Astrocyte (in vitro differentiated cells and primary cell): ENCODE measurements at regions not wholly inside any gene's neighbourhood (a gene's known extent, or its start where the extent isn't known, plus 50 kb on each side); places are given as distances from the start of the nearest gene placed in this dataset.

Source experiments
- DNase-seq: peaks from one replicate; pipeline ENCODE4 v3.0.0-alpha.2; 2010; ENCODE audit warnings: low read depth
- FAIRE-seq: peaks from 2 replicates; lab custom pipeline; 2011; peaks lifted over from hg19 to GRCh38; lab: Jason Lieb, UNC
- H2AFZ ChIP-seq: 2 replicates; pipeline ENCODE4 v1.6.0; 2012; ENCODE audit warnings: low read depth, low read length, inconsistent platforms
- H3K27ac ChIP-seq: 2 replicates; pipeline ENCODE4 v1.5.1; 2011; ENCODE audit warnings: low read depth, low read length, inconsistent platforms
- H3K27me3 ChIP-seq: 2 replicates; pipeline ENCODE4 v1.6.0; 2011; ENCODE audit warnings: low read length, inconsistent platforms; ENCODE audit not compliant: insufficient read depth
- H3K36me3 ChIP-seq: 2 replicates; pipeline ENCODE4 v1.5.1; 2011; ENCODE audit warnings: low read length, inconsistent platforms; ENCODE audit not compliant: insufficient read depth
- H3K4me1 ChIP-seq: 2 replicates; pipeline ENCODE4 v1.5.1; 2011; ENCODE audit warnings: low read length, inconsistent platforms; ENCODE audit not compliant: insufficient read depth
- H3K4me2 ChIP-seq: 2 replicates; pipeline ENCODE4 v1.6.0; 2012; ENCODE audit warnings: low read length, inconsistent platforms
- H3K4me3 ChIP-seq: 2 replicates; pipeline ENCODE4 v1.5.1; 2011; ENCODE audit warnings: low read depth, mild to moderate bottlenecking, low read length, inconsistent platforms; ENCODE audit not compliant: insufficient read depth
- H3K79me2 ChIP-seq: 2 replicates; pipeline ENCODE4 v1.6.0; 2012; ENCODE audit warnings: mild to moderate bottlenecking, low read length, inconsistent platforms; ENCODE audit not compliant: insufficient read depth
- H3K9ac ChIP-seq: 2 replicates; pipeline ENCODE4 v1.6.0; 2012; ENCODE audit warnings: mild to moderate bottlenecking, low read length, inconsistent platforms
- H3K9me3 ChIP-seq: 2 replicates; pipeline ENCODE4 v1.5.1; 2012; ENCODE audit warnings: low read depth, mild to moderate bottlenecking, low read length, inconsistent platforms; ENCODE audit not compliant: insufficient read depth
- H4K20me1 ChIP-seq: 2 replicates; pipeline ENCODE4 v1.6.0; 2012; ENCODE audit warnings: low read length, inconsistent platforms; ENCODE audit not compliant: insufficient read depth
- H3K27ac Mint-ChIP-seq: one replicate; pipeline ENCODE4 v1.8.0; 2021; ENCODE audit warnings: mild to moderate bottlenecking, mixed read lengths; ENCODE audit not compliant: unreplicated experiment
- H3K27me3 Mint-ChIP-seq: one replicate; pipeline ENCODE4 v1.8.0; 2021; ENCODE audit warnings: low read depth, mixed read lengths; ENCODE audit not compliant: unreplicated experiment
- H3K36me3 Mint-ChIP-seq: one replicate; pipeline ENCODE4 v1.8.0; 2021; ENCODE audit warnings: low read depth, mixed read lengths; ENCODE audit not compliant: unreplicated experiment
- H3K4me1 Mint-ChIP-seq: one replicate; pipeline ENCODE4 v1.8.0; 2021; ENCODE audit warnings: low read depth, mixed read lengths; ENCODE audit not compliant: unreplicated experiment
- H3K4me3 Mint-ChIP-seq: one replicate; pipeline ENCODE4 v1.8.0; 2021; ENCODE audit warnings: mild to moderate bottlenecking, moderate library complexity, mixed read lengths; ENCODE audit not compliant: unreplicated experiment
- H3K9me3 Mint-ChIP-seq: one replicate; pipeline ENCODE4 v1.8.0; 2021; ENCODE audit warnings: mild to moderate bottlenecking, mixed read lengths; ENCODE audit not compliant: unreplicated experiment
- EZH2 ChIP-seq: IDR thresholded peaks from 2 replicates; pipeline ENCODE4 v1.6.1; 2012; ENCODE audit warnings: mild to moderate bottlenecking, low read length, inconsistent platforms; ENCODE audit not compliant: insufficient read depth
- TF ChIP-seq, protein P1 (sequence below): IDR thresholded peaks from 2 replicates; pipeline ENCODE4 v1.5.1; 2011; ENCODE audit warnings: low read depth, mild to moderate bottlenecking, inconsistent platforms, low read length, moderate library complexity; ENCODE audit not compliant: insufficient read depth

DNA sequence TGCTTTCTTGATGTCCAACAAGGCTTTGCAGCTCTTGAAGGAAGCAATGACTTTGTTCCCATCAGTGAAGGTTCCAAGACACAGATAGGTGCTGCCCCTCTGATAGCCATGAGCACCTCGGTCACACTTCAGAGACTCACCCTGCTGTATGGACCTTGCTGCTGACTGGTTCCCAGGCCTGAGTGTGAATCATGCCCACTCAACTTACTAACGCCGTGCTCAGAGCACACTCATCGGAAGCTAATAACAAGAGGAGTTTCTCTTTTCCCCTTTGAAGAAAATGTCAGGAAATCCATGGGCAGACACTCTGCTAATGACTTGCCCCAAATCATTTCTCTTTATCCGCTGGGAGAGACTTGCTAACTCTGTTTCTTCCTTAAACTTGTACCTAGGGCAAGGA is 83.8 kb upstream of the ARL4C start:
- Mint-ChIP-seq H3K27ac (no peak overlapping the region), H3K9me3 (peaks cover 2% of the 10 kb centered on the region), H3K36me3 (peaks cover 2% of the 10 kb centered on the region), H3K4me3 (no peak overlapping the region), H3K27me3 (peaks cover 7% of the 10 kb centered on the region), H3K4me1 (peaks cover 8% of the 10 kb centered on the region)
- no peak overlapping the region for H3K27ac ChIP-seq
- no peaks in the 10 kb centered on the region for H3K27me3 ChIP-seq
- H3K9me3 ChIP-seq = no peaks in the 10 kb centered on the region
- no peaks in the 10 kb centered on the region for H3K36me3 ChIP-seq
- DNase-seq = no peak
- no peak overlapping the region for H2AFZ ChIP-seq
- H3K4me1 ChIP-seq = peaks cover 8% of the 10 kb centered on the region
- TF ChIP-seq, protein P1, sequence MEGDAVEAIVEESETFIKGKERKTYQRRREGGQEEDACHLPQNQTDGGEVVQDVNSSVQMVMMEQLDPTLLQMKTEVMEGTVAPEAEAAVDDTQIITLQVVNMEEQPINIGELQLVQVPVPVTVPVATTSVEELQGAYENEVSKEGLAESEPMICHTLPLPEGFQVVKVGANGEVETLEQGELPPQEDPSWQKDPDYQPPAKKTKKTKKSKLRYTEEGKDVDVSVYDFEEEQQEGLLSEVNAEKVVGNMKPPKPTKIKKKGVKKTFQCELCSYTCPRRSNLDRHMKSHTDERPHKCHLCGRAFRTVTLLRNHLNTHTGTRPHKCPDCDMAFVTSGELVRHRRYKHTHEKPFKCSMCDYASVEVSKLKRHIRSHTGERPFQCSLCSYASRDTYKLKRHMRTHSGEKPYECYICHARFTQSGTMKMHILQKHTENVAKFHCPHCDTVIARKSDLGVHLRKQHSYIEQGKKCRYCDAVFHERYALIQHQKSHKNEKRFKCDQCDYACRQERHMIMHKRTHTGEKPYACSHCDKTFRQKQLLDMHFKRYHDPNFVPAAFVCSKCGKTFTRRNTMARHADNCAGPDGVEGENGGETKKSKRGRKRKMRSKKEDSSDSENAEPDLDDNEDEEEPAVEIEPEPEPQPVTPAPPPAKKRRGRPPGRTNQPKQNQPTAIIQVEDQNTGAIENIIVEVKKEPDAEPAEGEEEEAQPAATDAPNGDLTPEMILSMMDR = no peak
- TF ChIP-seq EZH2 = no peak
- no peak overlapping the region for H3K4me2 ChIP-seq
- H4K20me1 ChIP-seq = no peaks in the 10 kb centered on the region
- no peaks in the 10 kb centered on the region for H3K79me2 ChIP-seq
- FAIRE-seq = no peak
- H3K9ac ChIP-seq = no peak overlapping the region
- H3K4me3 ChIP-seq = no peak overlapping the region

DNA sequence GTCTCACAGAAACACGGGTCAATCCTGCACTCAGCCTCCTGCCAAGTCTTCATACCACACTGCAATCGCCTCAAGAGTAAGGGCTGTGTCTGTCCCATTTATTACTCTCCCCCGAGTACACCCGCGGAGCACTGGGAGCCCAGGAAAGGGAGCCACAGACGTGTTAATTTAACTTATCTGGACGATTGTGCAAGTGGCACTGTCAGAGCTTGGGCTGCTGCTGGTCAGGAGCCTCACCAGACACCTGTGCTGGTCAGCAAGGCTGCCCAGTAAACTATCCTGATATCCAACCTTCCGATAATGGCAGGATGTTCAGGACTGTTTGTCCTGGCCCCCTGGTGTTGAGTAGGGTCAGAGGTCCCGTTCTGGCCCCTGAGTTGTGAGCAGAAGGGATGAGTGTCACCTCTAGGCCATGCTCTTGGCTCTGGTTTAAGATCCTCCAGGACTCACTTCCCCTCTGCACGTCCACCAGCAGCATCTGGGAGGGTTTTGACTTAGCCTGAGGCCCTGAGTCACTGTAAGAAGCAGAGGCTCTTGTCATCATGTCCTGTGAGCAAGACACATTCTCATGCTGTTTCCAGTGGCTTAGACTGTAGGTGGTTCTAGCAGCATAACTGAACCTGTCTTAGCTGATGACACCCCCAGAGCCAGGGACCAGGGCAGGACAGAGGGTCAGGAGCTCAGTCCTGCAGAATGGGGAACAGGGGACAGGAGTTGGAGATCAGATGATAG is 82.5 kb upstream of the ARL4C start:
- H3K27me3 ChIP-seq = no peaks in the 10 kb centered on the region
- H3K9ac ChIP-seq = no peak overlapping the region
- Mint-ChIP-seq H3K27ac (no peak overlapping the region), H3K4me3 (no peak overlapping the region), H3K4me1 (peaks cover 8% of the 10 kb centered on the region), H3K9me3 (peaks cover 2% of the 10 kb centered on the region), H3K27me3 (peaks cover 7% of the 10 kb centered on the region), H3K36me3 (peaks cover 2% of the 10 kb centered on the region)
- FAIRE-seq = no peak
- no peaks in the 10 kb centered on the region for H3K79me2 ChIP-seq
- no peaks in the 10 kb centered on the region for H3K9me3 ChIP-seq
- TF ChIP-seq EZH2 = no peak
- TF ChIP-seq, protein P1 = no peak
- no peak for DNase-seq
- no peaks in the 10 kb centered on the region for H4K20me1 ChIP-seq
- no peak overlapping the region for H3K27ac ChIP-seq
- H3K4me3 ChIP-seq = no peak overlapping the region
- no peaks in the 10 kb centered on the region for H3K36me3 ChIP-seq
- H3K4me2 ChIP-seq = no peak overlapping the region
- H2AFZ ChIP-seq = no peak overlapping the region
- H3K4me1 ChIP-seq = peaks cover 8% of the 10 kb centered on the region

DNA sequence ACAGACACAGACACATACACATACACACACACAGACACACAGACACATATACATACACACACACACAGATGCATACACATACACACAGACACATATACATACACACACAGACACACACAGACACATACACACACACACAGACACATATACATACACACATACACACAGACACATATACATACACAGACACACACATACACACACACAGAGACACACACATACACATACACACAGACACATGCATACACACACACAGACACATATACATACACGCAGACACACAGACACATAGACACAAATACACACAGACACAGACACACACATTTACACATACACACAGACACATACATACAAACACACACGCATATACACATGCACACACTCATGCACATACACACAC is 81.5 kb upstream of the ARL4C start:
- H3K27me3 ChIP-seq = no peaks in the 10 kb centered on the region
- H3K79me2 ChIP-seq = no peaks in the 10 kb centered on the region
- no peak for DNase-seq
- H3K27me3 Mint-ChIP-seq = peaks cover 7% of the 10 kb centered on the region
- H2AFZ ChIP-seq = no peak overlapping the region
- H3K4me2 ChIP-seq = peak overlapping the region; percentile 10
- H3K9ac ChIP-seq = no peak overlapping the region
- no peaks in the 10 kb centered on the region for H3K9me3 ChIP-seq
- peaks cover 8% of the 10 kb centered on the region for H3K4me1 ChIP-seq
- no peak overlapping the region for H3K27ac Mint-ChIP-seq
- H3K36me3 ChIP-seq = no peaks in the 10 kb centered on the region
- TF ChIP-seq, protein P1 = no peak
- no peak for TF ChIP-seq EZH2
- no peak overlapping the region for H3K4me3 ChIP-seq
- peaks cover 2% of the 10 kb centered on the region for H3K36me3 Mint-ChIP-seq
- FAIRE-seq = peak; percentile 70
- peaks cover 2% of the 10 kb centered on the region for H3K9me3 Mint-ChIP-seq
- no peak overlapping the region for H3K27ac ChIP-seq
- H3K4me1 Mint-ChIP-seq = peaks cover 8% of the 10 kb centered on the region
- no peak overlapping the region for H3K4me3 Mint-ChIP-seq
- H4K20me1 ChIP-seq = no peaks in the 10 kb centered on the region
